ENCODE measurements at regions not wholly inside any gene's neighbourhood (a gene's known extent, or its start where the extent isn't known, plus 50 kb on each side); places are given as distances from the start of the nearest gene placed in this dataset.

GRCh38 chr17:5819396-5819795, 235.1 kb upstream of the NLRP1 start:
- H3K4me3 ChIP-seq (ENCODE audit: low read length), result no peak overlapping the region
- no peaks in the 10 kb centered on the region; the same call in 1 of the 2 replicates for H3K27me3 ChIP-seq (ENCODE audit: low read depth, low read length)
- H3K4me2 ChIP-seq (ENCODE audit: low read length), result no peak overlapping the region
- H3K79me2 ChIP-seq (ENCODE audit: low read length), result no peaks in the 10 kb centered on the region
- TF ChIP-seq EZH2phosphoT487 (IDR thresholded peaks at IDR 0.05; ENCODE audit: low read depth), result no peak
- TF ChIP-seq CTCF (IDR thresholded peaks at IDR 0.05; ENCODE audit: low read depth, low read length), result no peak
- no peaks in the 10 kb centered on the region for H3K36me3 ChIP-seq (replicated peaks; ENCODE audit: low read depth, low read length)
- no peaks in the 10 kb centered on the region for H4K20me1 ChIP-seq (ENCODE audit: insufficient read depth, low read length)
- H2AFZ ChIP-seq (ENCODE audit: low read depth, low read length), result no peak overlapping the region
- H3K9me3 ChIP-seq (ENCODE audit: insufficient read depth, low read length), result no peaks in the 10 kb centered on the region
- no peak overlapping the region for H3K9ac ChIP-seq (ENCODE audit: low read length)
- H3K4me1 ChIP-seq (ENCODE audit: low read length), result no peaks in the 10 kb centered on the region
- no peak overlapping the region for H3K27ac ChIP-seq (ENCODE audit: low read length)

- no peak overlapping the region for H2AFZ ChIP-seq (ENCODE audit: low read depth, low read length)
These were observed 235.8 kb upstream of the NLRP1 start for GRCh38 chr17:5819921-5820685.

GRCh38 chr17:5820721-5821456, 236.6 kb upstream of the NLRP1 start:
- H2AFZ ChIP-seq (ENCODE audit: low read depth, low read length), result no peak overlapping the region
- no peaks in the 10 kb centered on the region for H4K20me1 ChIP-seq (ENCODE audit: insufficient read depth, low read length)
- no peaks in the 10 kb centered on the region for H3K4me1 ChIP-seq (ENCODE audit: low read length)
- H3K27ac ChIP-seq (ENCODE audit: low read length), result no peak overlapping the region
- H3K4me2 ChIP-seq (ENCODE audit: low read length), result no peak overlapping the region
- no peaks in the 10 kb centered on the region for H3K79me2 ChIP-seq (ENCODE audit: low read length)
- H3K36me3 ChIP-seq (replicated peaks; ENCODE audit: low read depth, low read length), result no peaks in the 10 kb centered on the region
- H3K27me3 ChIP-seq (ENCODE audit: low read depth, low read length), result no peaks in the 10 kb centered on the region
- H3K4me3 ChIP-seq (ENCODE audit: low read length), result no peak overlapping the region
- TF ChIP-seq CTCF (IDR thresholded peaks at IDR 0.05; ENCODE audit: low read depth, low read length) (no peak), EZH2phosphoT487 (IDR thresholded peaks at IDR 0.05; ENCODE audit: low read depth) (no peak)
- no peaks in the 10 kb centered on the region for H3K9me3 ChIP-seq (ENCODE audit: insufficient read depth, low read length)
- H3K9ac ChIP-seq (ENCODE audit: low read length), result no peak overlapping the region

More at GRCh38 chr17:5819921-5820685, 235.8 kb upstream of the NLRP1 start:
- no peaks in the 10 kb centered on the region for H3K27me3 ChIP-seq (ENCODE audit: low read depth, low read length)
- no peak overlapping the region for H3K27ac ChIP-seq (ENCODE audit: low read length)
- H4K20me1 ChIP-seq (ENCODE audit: insufficient read depth, low read length), result no peaks in the 10 kb centered on the region
- H3K4me2 ChIP-seq (ENCODE audit: low read length), result no peak overlapping the region
- TF ChIP-seq EZH2phosphoT487 (IDR thresholded peaks at IDR 0.05; ENCODE audit: low read depth), result no peak
- no peak overlapping the region for H3K4me3 ChIP-seq (ENCODE audit: low read length)
- no peaks in the 10 kb centered on the region for H3K79me2 ChIP-seq (ENCODE audit: low read length)
- H3K36me3 ChIP-seq (replicated peaks; ENCODE audit: low read depth, low read length), result no peaks in the 10 kb centered on the region
- no peaks in the 10 kb centered on the region for H3K4me1 ChIP-seq (ENCODE audit: low read length)
- no peak overlapping the region for H3K9ac ChIP-seq (ENCODE audit: low read length)
- no peaks in the 10 kb centered on the region for H3K9me3 ChIP-seq (ENCODE audit: insufficient read depth, low read length)

GRCh38 chr17:5821803-5822202, 237.5 kb upstream of the NLRP1 start:
- Histone ChIP-seq H3K4me2 (ENCODE audit: low read length) (no peak overlapping the region), H3K4me1 (ENCODE audit: low read length) (no peaks in the 10 kb centered on the region), H3K79me2 (ENCODE audit: low read length) (no peaks in the 10 kb centered on the region), H3K27ac (ENCODE audit: low read length) (no peak overlapping the region), H3K27me3 (ENCODE audit: low read depth, low read length) (no peaks in the 10 kb centered on the region), H3K36me3 (replicated peaks; ENCODE audit: low read depth, low read length) (no peaks in the 10 kb centered on the region), H3K9me3 (ENCODE audit: insufficient read depth, low read length) (no peaks in the 10 kb centered on the region), H2AFZ (ENCODE audit: low read depth, low read length) (no peak overlapping the region), H3K9ac (ENCODE audit: low read length) (no peak overlapping the region), H3K4me3 (ENCODE audit: low read length) (no peak overlapping the region), H4K20me1 (ENCODE audit: insufficient read depth, low read length) (no peaks in the 10 kb centered on the region)
- TF ChIP-seq CTCF (IDR thresholded peaks at IDR 0.05; ENCODE audit: low read depth, low read length) (no peak), EZH2phosphoT487 (IDR thresholded peaks at IDR 0.05; ENCODE audit: low read depth) (no peak)
